Ovary (tissue), 3 donors: ENCODE measurements at regions not wholly inside any gene's neighbourhood (a gene's known extent, or its start where the extent isn't known, plus 50 kb on each side); places are given as distances from the start of the nearest gene placed in this dataset.

Experiments
- POLR2A ChIP-seq: fragments of 450-650 bp; IDR thresholded peaks from one replicate; pipeline ENCODE4 v1.6.1; 2017; ENCODE audit warnings: antibody characterized with exemption, mild to moderate bottlenecking, moderate library complexity
- TF ChIP-seq, protein P1 (sequence below), 3 donors: fragments of 450-650 bp in 2 of 3; fragments of 200-600 bp in 1 of 3; IDR thresholded peaks; one replicate each; pipeline versions ENCODE4 v1.5.1 to v1.8.0; 2016 to 2022; ENCODE audit warnings: antibody characterized with exemption in 3 of 3, mild to moderate bottlenecking in 1 of 3
- donor health status: DM: no; HTN: no; CAD: no.

DNA sequence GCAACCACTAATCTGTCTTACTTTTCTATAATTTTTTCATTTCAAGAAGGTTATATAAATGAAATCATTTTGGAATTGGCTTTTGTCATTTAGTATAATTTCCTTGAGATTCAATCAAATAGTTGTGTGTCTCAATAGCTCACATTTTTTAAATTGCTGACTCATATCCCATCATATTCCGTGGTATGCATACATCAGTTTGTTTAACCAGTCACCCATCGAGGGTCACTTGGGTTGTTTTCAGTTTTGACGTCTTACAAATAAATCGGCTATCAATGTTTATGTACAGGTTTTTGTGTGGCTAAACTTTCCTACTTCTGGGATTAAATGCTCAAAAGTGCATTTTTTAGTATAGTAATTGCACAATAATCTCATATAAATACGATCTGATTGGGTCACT lies 185.5 kb downstream of the TAF11L14 start:
- TF ChIP-seq, protein P1, sequence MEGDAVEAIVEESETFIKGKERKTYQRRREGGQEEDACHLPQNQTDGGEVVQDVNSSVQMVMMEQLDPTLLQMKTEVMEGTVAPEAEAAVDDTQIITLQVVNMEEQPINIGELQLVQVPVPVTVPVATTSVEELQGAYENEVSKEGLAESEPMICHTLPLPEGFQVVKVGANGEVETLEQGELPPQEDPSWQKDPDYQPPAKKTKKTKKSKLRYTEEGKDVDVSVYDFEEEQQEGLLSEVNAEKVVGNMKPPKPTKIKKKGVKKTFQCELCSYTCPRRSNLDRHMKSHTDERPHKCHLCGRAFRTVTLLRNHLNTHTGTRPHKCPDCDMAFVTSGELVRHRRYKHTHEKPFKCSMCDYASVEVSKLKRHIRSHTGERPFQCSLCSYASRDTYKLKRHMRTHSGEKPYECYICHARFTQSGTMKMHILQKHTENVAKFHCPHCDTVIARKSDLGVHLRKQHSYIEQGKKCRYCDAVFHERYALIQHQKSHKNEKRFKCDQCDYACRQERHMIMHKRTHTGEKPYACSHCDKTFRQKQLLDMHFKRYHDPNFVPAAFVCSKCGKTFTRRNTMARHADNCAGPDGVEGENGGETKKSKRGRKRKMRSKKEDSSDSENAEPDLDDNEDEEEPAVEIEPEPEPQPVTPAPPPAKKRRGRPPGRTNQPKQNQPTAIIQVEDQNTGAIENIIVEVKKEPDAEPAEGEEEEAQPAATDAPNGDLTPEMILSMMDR (IDR thresholded peaks at IDR 0.05) = no peak
- TF ChIP-seq POLR2A = no peak
